Thyroid gland (tissue), 4 donors: ENCODE measurements at regions not wholly inside any gene's neighbourhood (a gene's known extent, or its start where the extent isn't known, plus 50 kb on each side); places are given as distances from the start of the nearest gene placed in this dataset.

Experiments
- CTCF ChIP-seq, 6 experiments: fragments of 200-600 bp in 3 of 6; fragments of 450-650 bp in 3 of 6; sonication (generic) in 3 of 6; IDR thresholded peaks; one replicate each; pipeline ENCODE4 v1.5.1; 2016 to 2019; ENCODE audit warnings: antibody characterized with exemption in 6 of 6, mild to moderate bottlenecking in 2 of 6, inconsistent platforms in 1 of 6, moderate library complexity in 1 of 6
- POLR2A ChIP-seq, 2 donors: fragments of 450-650 bp; IDR thresholded peaks; one replicate each; pipeline ENCODE4 v1.6.1; 2017; ENCODE audit warnings: antibody characterized with exemption in 2 of 2, mild to moderate bottlenecking in 2 of 2, moderate library complexity in 1 of 2

GRCh38 chr2:176647325-176648165, 378.3 kb downstream of the MTX2 start:
- TF ChIP-seq CTCF (IDR thresholded peaks at IDR 0.05) (no peak), POLR2A (IDR thresholded peaks at IDR 0.05) (no peak)
